ENCODE measurements at regions not wholly inside any gene's neighbourhood (a gene's known extent, or its start where the extent isn't known, plus 50 kb on each side); places are given as distances from the start of the nearest gene placed in this dataset.

DNA sequence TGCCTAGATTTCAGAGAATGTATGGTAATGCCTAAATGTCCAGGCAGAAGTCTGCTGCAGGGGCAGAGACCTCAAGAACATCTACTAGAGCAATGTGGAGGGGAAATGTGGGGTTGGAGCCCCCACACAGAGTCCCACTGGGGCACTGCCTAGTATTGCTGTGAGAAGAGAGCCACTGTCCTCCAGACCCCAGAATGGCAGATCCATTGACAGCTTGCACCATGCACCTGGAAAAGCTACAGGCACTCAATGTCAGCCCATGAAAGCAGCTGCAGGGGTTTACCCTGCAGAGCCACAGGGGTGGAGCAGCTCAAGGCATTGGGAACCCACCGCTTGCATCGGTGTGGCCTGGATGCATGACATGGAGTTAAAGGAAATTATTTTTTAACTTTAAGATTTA lies 314.1 kb downstream of the CYRIA start:
- no peak for DNase-seq
- TF ChIP-seq RAD21 (IDR thresholded peaks at IDR 0.05; ENCODE audit: low read length) = no peak
- no peak for TF ChIP-seq USF1 (IDR thresholded peaks at IDR 0.05; ENCODE audit: borderline replicate concordance, low read depth)
- no peak for TF ChIP-seq SMC3 (IDR thresholded peaks at IDR 0.05; ENCODE audit: low read depth, low read length)
- no peak for TF ChIP-seq RCOR1 (IDR thresholded peaks at IDR 0.05; ENCODE audit: low read length)
- TF ChIP-seq ELF1 (IDR thresholded peaks at IDR 0.05) = no peak
- TF ChIP-seq TEAD4 (IDR thresholded peaks at IDR 0.05; ENCODE audit: borderline replicate concordance, insufficient read depth) = no peak
- no peak for TF ChIP-seq ZBTB33 (IDR thresholded peaks at IDR 0.05; ENCODE audit: borderline replicate concordance, low read depth)
- TF ChIP-seq MEF2A (IDR thresholded peaks at IDR 0.05; ENCODE audit: borderline replicate concordance, low read depth) = no peak
- no peak for TF ChIP-seq JUND (IDR thresholded peaks at IDR 0.05)
- TF ChIP-seq CHD2 (IDR thresholded peaks at IDR 0.05; ENCODE audit: low read length, partially characterized antibody) = no peak
- TF ChIP-seq TCF12 (IDR thresholded peaks at IDR 0.05) = no peak
- no peak for TF ChIP-seq IRF3 (IDR thresholded peaks at IDR 0.05; ENCODE audit: low read depth, low read length)
- TF ChIP-seq NFIC (IDR thresholded peaks at IDR 0.05; ENCODE audit: borderline replicate concordance) = no peak
- TF ChIP-seq MXI1 (IDR thresholded peaks at IDR 0.05; ENCODE audit: low read depth, low read length) = no peak
- Histone ChIP-seq H2AFZ (ENCODE audit: low read depth) (no peak overlapping the region), H3K4me2 (no peak overlapping the region), H4K20me1 (ENCODE audit: insufficient read depth) (no peaks in the 10 kb centered on the region), H3K27me3 (ENCODE audit: insufficient read depth) (no peaks in the 10 kb centered on the region), H3K36me3 (replicated peaks in 1 of 2; ENCODE audit: control insufficient read depth in 1 of 2, insufficient read depth in 2 of 2, low read length in 1 of 2) (peaks cover 0 to 2% of the 10 kb centered on the region in 2 experiments), H3K4me3 (ENCODE audit: low read depth in 2 of 2, low read length in 1 of 2) (no peak overlapping the region), H3K79me2 (ENCODE audit: insufficient read depth) (no peaks in the 10 kb centered on the region), H3K4me1 (ENCODE audit: control insufficient read depth in 1 of 2, insufficient read depth in 2 of 2, low read depth in 1 of 2, low read length in 1 of 2) (no peaks in the 10 kb centered on the region), H3K9me3 (peaks cover under 1% of the 10 kb centered on the region; the same call in 1 of the 2 replicates), H3K9me2 (no peaks in the 10 kb centered on the region; the same call in 1 of the 2 replicates), H3K9ac (no peak overlapping the region), H3K27ac (ENCODE audit: low read depth in 2 of 2, low read length in 1 of 2) (no peak overlapping the region), H3F3A (replicated peaks; ENCODE audit: insufficient read depth) (no peaks in the 10 kb centered on the region)
- POLR2A ChIA-PET = no interaction called here
- CTCF ChIA-PET = no interaction called here
- WGBS (ENCODE audit: low lambda C conversion rate) = 9% methylated on average over 2 of the region's 2 CpGs

DNA sequence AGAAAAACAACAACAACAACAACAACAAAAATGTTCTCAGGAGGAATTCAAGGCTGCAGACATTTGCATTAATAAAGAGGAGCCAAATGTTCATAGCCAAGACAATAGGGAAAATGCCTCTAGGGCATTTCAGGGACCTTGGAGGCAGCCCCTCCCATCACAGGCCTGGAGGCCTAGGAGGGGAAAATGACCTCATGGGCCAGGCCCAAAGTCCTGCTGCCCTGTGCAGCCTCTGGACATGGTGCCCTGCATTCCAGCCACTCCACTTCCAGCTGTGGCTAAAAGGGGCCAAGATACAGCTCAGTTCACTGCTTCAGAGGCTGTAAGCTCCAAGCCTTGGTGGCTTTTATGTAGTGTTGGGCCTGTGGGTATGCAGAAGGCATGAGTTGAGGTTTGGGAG lies 314.5 kb downstream of the CYRIA start:
- H3K9me3 ChIP-seq = no peaks in the 10 kb centered on the region; the same call in 1 of the 2 replicates
- H3K36me3 ChIP-seq (replicated peaks in 1 of 2; ENCODE audit: control insufficient read depth in 1 of 2, insufficient read depth in 2 of 2, low read length in 1 of 2) = no peaks in the 10 kb centered on the region
- H3K9ac ChIP-seq = no peak overlapping the region
- H3K9me2 ChIP-seq = no peaks in the 10 kb centered on the region; the same call in 1 of the 2 replicates
- no peak overlapping the region for H3K4me3 ChIP-seq (ENCODE audit: low read depth in 2 of 2, low read length in 1 of 2)
- no peaks in the 10 kb centered on the region for H4K20me1 ChIP-seq (ENCODE audit: insufficient read depth)
- ChIA-PET CTCF (interaction anchor here (1.5 kb wide), 1 partner anchor 15 kb away, joined by 4 read pairs; no protein-coding TSS in a partner anchor), POLR2A (no interaction called here)
- H3K4me2 ChIP-seq = no peak overlapping the region
- no peaks in the 10 kb centered on the region for H3K4me1 ChIP-seq (ENCODE audit: control insufficient read depth in 1 of 2, insufficient read depth in 2 of 2, low read depth in 1 of 2, low read length in 1 of 2)
- DNase-seq = no peak
- H3F3A ChIP-seq (replicated peaks; ENCODE audit: insufficient read depth) = no peaks in the 10 kb centered on the region
- H3K27me3 ChIP-seq (ENCODE audit: insufficient read depth) = no peaks in the 10 kb centered on the region
- no peaks in the 10 kb centered on the region for H3K79me2 ChIP-seq (ENCODE audit: insufficient read depth)
- H2AFZ ChIP-seq (ENCODE audit: low read depth) = no peak overlapping the region
- no peak overlapping the region for H3K27ac ChIP-seq (ENCODE audit: low read depth in 2 of 2, low read length in 1 of 2)
- TF ChIP-seq CTCF (IDR thresholded peaks at IDR 0.05) (no peak), PBX3 (IDR thresholded peaks at IDR 0.05) (no peak), FOXM1 (IDR thresholded peaks at IDR 0.05; ENCODE audit: low read depth) (no peak), RFX5 (IDR thresholded peaks at IDR 0.05; ENCODE audit: low read length) (no peak), NFIC (IDR thresholded peaks at IDR 0.05; ENCODE audit: borderline replicate concordance) (no peak), IRF3 (IDR thresholded peaks at IDR 0.05; ENCODE audit: low read depth, low read length) (no peak), TEAD4 (IDR thresholded peaks at IDR 0.05; ENCODE audit: borderline replicate concordance, insufficient read depth) (no peak), YY1 (IDR thresholded peaks at IDR 0.05; ENCODE audit: low read depth) (no peak), FOXJ3 (CRISPR knock-in tag; IDR thresholded peaks at IDR 0.05) (no peak), MEF2A (IDR thresholded peaks at IDR 0.05; ENCODE audit: borderline replicate concordance, low read depth) (no peak), TAF1 (IDR thresholded peaks at IDR 0.05; ENCODE audit: borderline replicate concordance, low read depth, low read length) (no peak)
- TF ChIP-seq, protein P1, sequence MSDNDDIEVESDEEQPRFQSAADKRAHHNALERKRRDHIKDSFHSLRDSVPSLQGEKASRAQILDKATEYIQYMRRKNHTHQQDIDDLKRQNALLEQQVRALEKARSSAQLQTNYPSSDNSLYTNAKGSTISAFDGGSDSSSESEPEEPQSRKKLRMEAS (IDR thresholded peaks at IDR 0.05; ENCODE audit: low read depth) = no peak
